ENCODE measurements at regions not wholly inside any gene's neighbourhood (a gene's known extent, or its start where the extent isn't known, plus 50 kb on each side); places are given as distances from the start of the nearest gene placed in this dataset.

DNA sequence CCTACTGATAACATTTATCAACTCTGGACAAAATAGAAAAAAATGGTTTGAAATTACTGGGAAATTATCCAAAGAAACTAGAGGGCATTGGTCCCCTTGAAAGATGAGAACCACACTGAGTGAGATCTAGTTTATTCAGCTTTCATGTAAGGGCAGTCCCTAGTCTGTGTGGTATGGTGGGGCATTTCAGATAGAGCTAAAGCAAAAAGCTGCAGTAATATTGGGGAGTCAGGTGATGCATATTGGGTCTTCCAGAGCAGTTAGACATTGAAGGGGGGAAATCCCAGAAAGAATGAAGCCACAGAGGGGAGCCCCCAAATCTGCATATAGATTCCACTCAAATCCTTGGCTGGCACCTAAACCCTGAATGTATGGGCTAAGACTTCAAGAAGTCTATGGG lies 347.7 kb upstream of the POU3F1 start:
- H3K27ac ChIP-seq (ENCODE audit: low read length) = no peak overlapping the region
- H3K9ac ChIP-seq (ENCODE audit: low read length) = no peak overlapping the region
- no peaks in the 10 kb centered on the region for H4K20me1 ChIP-seq (ENCODE audit: insufficient read depth)
- H3K4me3 ChIP-seq (ENCODE audit: low read length) = no peak overlapping the region
- H3K27me3 ChIP-seq (ENCODE audit: insufficient read depth, low read depth, low read length) = no peaks in the 10 kb centered on the region
- no peaks in the 10 kb centered on the region for H3K9me2 ChIP-seq (ENCODE audit: insufficient read depth, low read length)
- no peak overlapping the region for H3K4me2 ChIP-seq (ENCODE audit: low read length)
- TF ChIP-seq EZH2 (IDR thresholded peaks at IDR 0.05; ENCODE audit: borderline replicate concordance, insufficient read depth, low read length, poor library complexity, severe bottlenecking) = no peak
- TF ChIP-seq RAD21 (conservative IDR thresholded peaks at IDR 0.05) = no peak
- TF ChIP-seq EP300 (conservative IDR thresholded peaks at IDR 0.05; ENCODE audit: poor library complexity, severe bottlenecking) = no peak
- TF ChIP-seq REST (IDR thresholded peaks at IDR 0.05; ENCODE audit: borderline replicate concordance) = no peak
- no peak for TF ChIP-seq TAF1 (IDR thresholded peaks at IDR 0.05; ENCODE audit: low read depth)
- TF ChIP-seq SMC3 (conservative IDR thresholded peaks at IDR 0.05; ENCODE audit: poor library complexity) = no peak
- no peak for TF ChIP-seq MXI1 (conservative IDR thresholded peaks at IDR 0.05; ENCODE audit: poor library complexity, severe bottlenecking)
- no peak for TF ChIP-seq POLR2AphosphoS5 (IDR thresholded peaks at IDR 0.05)
- H3K9me3 ChIP-seq (ENCODE audit: low read length) = no peaks in the 10 kb centered on the region
- H3K79me2 ChIP-seq (replicated peaks; ENCODE audit: insufficient read depth, low read length) = no peaks in the 10 kb centered on the region
- no peak overlapping the region for H2AFZ ChIP-seq (ENCODE audit: low read depth, low read length)
- H3F3A ChIP-seq (ENCODE audit: insufficient read depth, low read length, poor library complexity, severe bottlenecking) = no peaks in the 10 kb centered on the region
- H3K36me3 ChIP-seq (ENCODE audit: insufficient read depth, low read length) = no peaks in the 10 kb centered on the region

GRCh38 chr1:38392861-38393260 lies 346.3 kb upstream of the POU3F1 start:
- Histone ChIP-seq H3K79me2 (replicated peaks; ENCODE audit: insufficient read depth, low read length) (no peaks in the 10 kb centered on the region), H2AFZ (ENCODE audit: low read depth, low read length) (no peak overlapping the region), H3K27me3 (ENCODE audit: insufficient read depth, low read depth, low read length) (no peaks in the 10 kb centered on the region), H3K36me3 (ENCODE audit: insufficient read depth, low read length) (no peaks in the 10 kb centered on the region), H3K9me2 (ENCODE audit: insufficient read depth, low read length) (no peaks in the 10 kb centered on the region), H3K9ac (ENCODE audit: low read length) (no peak overlapping the region), H3F3A (ENCODE audit: insufficient read depth, low read length, poor library complexity, severe bottlenecking) (no peaks in the 10 kb centered on the region), H3K9me3 (ENCODE audit: low read length) (no peaks in the 10 kb centered on the region), H3K27ac (ENCODE audit: low read length) (no peak overlapping the region), H3K4me2 (ENCODE audit: low read length) (no peak overlapping the region), H4K20me1 (ENCODE audit: insufficient read depth) (no peaks in the 10 kb centered on the region), H3K4me3 (ENCODE audit: low read length) (no peak overlapping the region)
- TF ChIP-seq CTCF (IDR thresholded peaks at IDR 0.05; ENCODE audit: poor library complexity, severe bottlenecking) (no peak), RAD21 (conservative IDR thresholded peaks at IDR 0.05) (no peak)

- H3F3A ChIP-seq (ENCODE audit: insufficient read depth, low read length, poor library complexity, severe bottlenecking) = no peaks in the 10 kb centered on the region
- TF ChIP-seq RAD21 (conservative IDR thresholded peaks at IDR 0.05) (no peak), EZH2 (IDR thresholded peaks at IDR 0.05; ENCODE audit: borderline replicate concordance, insufficient read depth, low read length, poor library complexity, severe bottlenecking) (no peak), EP300 (conservative IDR thresholded peaks at IDR 0.05; ENCODE audit: poor library complexity, severe bottlenecking) (no peak)
- no peaks in the 10 kb centered on the region for H3K9me2 ChIP-seq (ENCODE audit: insufficient read depth, low read length)
- no peak overlapping the region for H3K4me3 ChIP-seq (ENCODE audit: low read length)
- H3K9ac ChIP-seq (ENCODE audit: low read length) = no peak overlapping the region
- H3K27ac ChIP-seq (ENCODE audit: low read length) = no peak overlapping the region
- no peak overlapping the region for H2AFZ ChIP-seq (ENCODE audit: low read depth, low read length)
- no peaks in the 10 kb centered on the region for H3K27me3 ChIP-seq (ENCODE audit: insufficient read depth, low read depth, low read length)
- H3K9me3 ChIP-seq (ENCODE audit: low read length) = no peaks in the 10 kb centered on the region
- H4K20me1 ChIP-seq (ENCODE audit: insufficient read depth) = no peaks in the 10 kb centered on the region
- H3K4me2 ChIP-seq (ENCODE audit: low read length) = no peak overlapping the region
- no peaks in the 10 kb centered on the region for H3K79me2 ChIP-seq (replicated peaks; ENCODE audit: insufficient read depth, low read length)
- H3K36me3 ChIP-seq (ENCODE audit: insufficient read depth, low read length) = no peaks in the 10 kb centered on the region
Observed at GRCh38 chr1:38381256-38381655, 334.7 kb upstream of the POU3F1 start.

Data from neural cell (in vitro differentiated cells).